PC-9 (cell line): ENCODE measurements at regions not wholly inside any gene's neighbourhood (a gene's known extent, or its start where the extent isn't known, plus 50 kb on each side); places are given as distances from the start of the nearest gene placed in this dataset.

Experiments used
- BruUV-seq: library from RNA; stranded (reverse); fragments of 400-500 nt; replicated peaks from 2 replicates; lab custom pipeline; 2021; lab: Mats Ljungman, UMichigan
- CTCF ChIA-PET: fragments of 300-600 bp; sonication (Branson Sonifier 250); formaldehyde crosslinking; loops from one replicate; lab custom pipeline; 2022; ENCODE audit warnings: antibody characterized with exemption; lab: Charles Lee
- POLR2A ChIA-PET: fragments of 300-600 bp; sonication (Branson Sonifier 250); formaldehyde crosslinking; loops from one replicate; lab custom pipeline; 2022; ENCODE audit warnings: antibody characterized with exemption; ENCODE audit not compliant: unreplicated experiment; lab: Charles Lee
- DNase-seq, 2 experiments: peaks; one replicate each; pipeline versions ENCODE4 v3.0.0 to v3.0.0-alpha.2; 2015 to 2022; ENCODE audit warnings: mixed read lengths in 1 of 2
- H2AFZ ChIP-seq: fragments of 200-600 bp; sonication (generic); 2 replicates; pipeline ENCODE4 v1.8.1; 2017; ENCODE audit warnings: antibody characterized with exemption
- H3F3A ChIP-seq: fragments of 200-600 bp; sonication (generic); 2 replicates; pipeline ENCODE4 v1.8.1; 2017; ENCODE audit warnings: antibody characterized with exemption, mild to moderate bottlenecking, low read depth; ENCODE audit not compliant: insufficient read depth
- H3K27ac ChIP-seq: fragments of 200-600 bp; sonication (generic); 2 replicates; pipeline ENCODE4 v1.6.1; 2016; ENCODE audit warnings: mixed run types
- H3K27me3 ChIP-seq: fragments of 200-600 bp; sonication (generic); 2 replicates; pipeline ENCODE4 v1.6.1; 2016; ENCODE audit warnings: low read depth, mixed run types; ENCODE audit not compliant: insufficient read depth
- H3K36me3 ChIP-seq: fragments of 200-600 bp; sonication (generic); 2 replicates; pipeline ENCODE4 v1.6.1; 2016; ENCODE audit warnings: low read depth, mixed run types
- H3K4me1 ChIP-seq: fragments of 200-600 bp; sonication (generic); replicated peaks from 2 replicates; pipeline ENCODE4 v1.6.1; 2016; ENCODE audit warnings: mixed run types; ENCODE audit not compliant: insufficient read depth
- H3K4me2 ChIP-seq: fragments of 200-600 bp; sonication (generic); 2 replicates; pipeline ENCODE4 v1.6.1; 2017; ENCODE audit warnings: mixed run types
- H3K4me3 ChIP-seq: fragments of 200-600 bp; sonication (generic); 2 replicates; pipeline ENCODE4 v1.6.1; 2016; ENCODE audit warnings: mixed run types
- H3K79me2 ChIP-seq: fragments of 200-600 bp; sonication (generic); 2 replicates; pipeline ENCODE4 v1.6.1; 2017; ENCODE audit warnings: low read depth, mixed run types
- H3K9me2 ChIP-seq: fragments of 200-600 bp; sonication (generic); 2 replicates; pipeline ENCODE4 v1.8.1; 2017; ENCODE audit warnings: mild to moderate bottlenecking; ENCODE audit not compliant: insufficient read depth
- H3K9me3 ChIP-seq: fragments of 200-600 bp; sonication (generic); 2 replicates; pipeline ENCODE4 v1.8.1; 2016; ENCODE audit warnings: low read depth; ENCODE audit not compliant: insufficient read depth
- H4K20me1 ChIP-seq: fragments of 200-600 bp; sonication (generic); 2 replicates; pipeline ENCODE4 v1.8.1; 2017; ENCODE audit not compliant: insufficient read depth
- EZH2 ChIP-seq: fragments of 200-600 bp; sonication (generic); IDR thresholded peaks from 2 replicates; pipeline ENCODE4 v1.8.0; 2017; ENCODE audit warnings: antibody characterized with exemption, low read depth
- intact Hi-C: fragments of 100-400 bp; cut with micrococcal nuclease; formaldehyde crosslinking; loops from one replicate; pipeline ENCODE4 v1.10.0; 2022; ENCODE audit not compliant: unreplicated experiment
- TF ChIP-seq, protein P1 (sequence below): fragments of 200-600 bp; sonication (generic); conservative IDR thresholded peaks from 2 replicates; pipeline ENCODE4 v1.6.1; 2017; ENCODE audit warnings: mixed run types, antibody characterized with exemption, mild to moderate bottlenecking, moderate library complexity

- Histone ChIP-seq H3K9me2 (no peaks in the 10 kb centered on the region), H2AFZ (no peak overlapping the region), H3K27me3 (no peaks in the 10 kb centered on the region), H3F3A (no peaks in the 10 kb centered on the region), H3K4me2 (no peak overlapping the region), H3K4me1 (peaks cover 11% of the 10 kb centered on the region; the same call in 1 of the 2 replicates), H3K4me3 (no peak overlapping the region), H3K36me3 (no peaks in the 10 kb centered on the region), H3K79me2 (no peaks in the 10 kb centered on the region), H4K20me1 (no peaks in the 10 kb centered on the region), H3K9me3 (no peaks in the 10 kb centered on the region; the same call in 1 of the 2 replicates), H3K27ac (no peak overlapping the region)
- no peak for DNase-seq
- BruUV-seq: no TSS peak
- ChIA-PET POLR2A (no interaction called here), CTCF (no interaction called here)
- intact Hi-C loops: no loop called here
- no peak for TF ChIP-seq EZH2
- TF ChIP-seq, protein P1, sequence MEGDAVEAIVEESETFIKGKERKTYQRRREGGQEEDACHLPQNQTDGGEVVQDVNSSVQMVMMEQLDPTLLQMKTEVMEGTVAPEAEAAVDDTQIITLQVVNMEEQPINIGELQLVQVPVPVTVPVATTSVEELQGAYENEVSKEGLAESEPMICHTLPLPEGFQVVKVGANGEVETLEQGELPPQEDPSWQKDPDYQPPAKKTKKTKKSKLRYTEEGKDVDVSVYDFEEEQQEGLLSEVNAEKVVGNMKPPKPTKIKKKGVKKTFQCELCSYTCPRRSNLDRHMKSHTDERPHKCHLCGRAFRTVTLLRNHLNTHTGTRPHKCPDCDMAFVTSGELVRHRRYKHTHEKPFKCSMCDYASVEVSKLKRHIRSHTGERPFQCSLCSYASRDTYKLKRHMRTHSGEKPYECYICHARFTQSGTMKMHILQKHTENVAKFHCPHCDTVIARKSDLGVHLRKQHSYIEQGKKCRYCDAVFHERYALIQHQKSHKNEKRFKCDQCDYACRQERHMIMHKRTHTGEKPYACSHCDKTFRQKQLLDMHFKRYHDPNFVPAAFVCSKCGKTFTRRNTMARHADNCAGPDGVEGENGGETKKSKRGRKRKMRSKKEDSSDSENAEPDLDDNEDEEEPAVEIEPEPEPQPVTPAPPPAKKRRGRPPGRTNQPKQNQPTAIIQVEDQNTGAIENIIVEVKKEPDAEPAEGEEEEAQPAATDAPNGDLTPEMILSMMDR: no peak
Observed at GRCh38 chr7:69411466-69411865, 186.8 kb upstream of the AUTS2 start.

DNA sequence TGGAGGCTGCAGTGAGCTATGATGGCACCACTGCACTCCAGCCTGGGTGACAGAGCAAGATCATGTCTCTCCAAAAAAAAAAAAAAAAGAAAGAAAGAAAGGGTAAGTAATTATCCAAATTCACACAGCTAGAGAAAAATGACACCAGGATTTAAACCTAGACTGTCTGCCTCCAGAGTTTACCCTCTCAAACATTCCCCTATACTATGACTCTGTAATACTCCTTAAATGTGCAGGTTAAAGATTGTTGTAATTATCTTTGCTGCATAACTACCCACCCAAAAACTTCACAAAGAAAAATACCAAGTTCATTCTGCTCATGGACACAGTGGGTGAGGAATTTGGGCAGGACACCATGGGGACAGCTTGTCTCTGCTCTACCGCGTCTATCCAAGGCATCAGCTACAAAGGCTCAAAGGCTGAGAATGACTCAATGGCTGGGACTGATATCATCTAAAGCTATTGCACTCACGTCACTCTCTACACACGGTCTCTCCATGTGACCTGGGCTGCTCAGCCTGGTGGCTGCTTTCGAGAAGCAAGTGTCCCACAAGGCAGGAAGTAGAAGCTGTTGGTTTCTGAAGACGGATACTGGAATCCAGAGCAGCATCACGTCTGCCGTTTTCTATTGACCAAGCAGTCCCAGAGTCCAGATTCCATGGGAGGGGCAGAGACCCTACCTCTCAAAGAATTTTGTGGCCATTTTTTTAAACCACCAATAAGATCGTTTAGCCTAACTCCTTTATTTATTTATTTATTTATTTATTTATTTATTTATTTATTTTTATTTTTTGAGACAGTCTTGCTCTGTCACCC lies 185.7 kb upstream of the AUTS2 start:
- peaks cover 11% of the 10 kb centered on the region; the same call in 1 of the 2 replicates for H3K4me1 ChIP-seq
- no peaks in the 10 kb centered on the region for H4K20me1 ChIP-seq
- no peak overlapping the region for H3K4me3 ChIP-seq
- peak in 1 of 2 experiments; percentile 75 for DNase-seq
- H3K36me3 ChIP-seq: no peaks in the 10 kb centered on the region
- CTCF ChIA-PET: no interaction called here
- intact Hi-C loops: no loop called here
- no peaks in the 10 kb centered on the region for H3K79me2 ChIP-seq
- peak overlapping the region; percentile 47 for H3K4me2 ChIP-seq
- H3F3A ChIP-seq: no peaks in the 10 kb centered on the region
- no peak overlapping the region for H2AFZ ChIP-seq
- no peak overlapping the region for H3K27ac ChIP-seq
- POLR2A ChIA-PET: no interaction called here
- no peaks in the 10 kb centered on the region; the same call in 1 of the 2 replicates for H3K9me3 ChIP-seq
- H3K27me3 ChIP-seq: no peaks in the 10 kb centered on the region
- H3K9me2 ChIP-seq: no peaks in the 10 kb centered on the region
- BruUV-seq: no TSS peak
- TF ChIP-seq EZH2: no peak
- TF ChIP-seq, protein P1: no peak

DNA sequence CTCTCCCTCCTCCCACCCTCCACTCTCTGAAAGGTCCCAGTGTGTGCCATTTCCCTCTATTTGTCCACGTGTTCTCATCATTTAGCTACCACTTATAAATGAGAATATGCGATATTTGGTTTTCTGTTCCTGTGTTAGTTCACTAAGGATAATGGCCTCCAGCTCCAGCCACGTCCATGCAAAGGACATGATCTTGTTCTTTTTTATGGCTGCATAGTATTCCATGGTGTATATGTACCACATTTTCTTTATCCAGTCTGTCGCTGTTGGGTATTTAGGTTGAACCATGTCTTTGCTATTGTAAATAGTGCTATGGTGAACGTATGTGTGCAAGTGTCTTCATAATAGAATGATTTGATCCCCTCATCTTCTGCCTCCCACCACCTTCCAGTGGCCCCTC lies 183.7 kb upstream of the AUTS2 start:
- Histone ChIP-seq H3F3A (no peaks in the 10 kb centered on the region), H3K9me3 (no peaks in the 10 kb centered on the region; the same call in 1 of the 2 replicates), H3K4me2 (no peak overlapping the region), H3K36me3 (no peaks in the 10 kb centered on the region), H2AFZ (no peak overlapping the region), H3K9me2 (no peaks in the 10 kb centered on the region), H3K4me3 (no peak overlapping the region), H3K79me2 (no peaks in the 10 kb centered on the region), H3K27ac (no peak overlapping the region), H4K20me1 (no peaks in the 10 kb centered on the region), H3K27me3 (no peaks in the 10 kb centered on the region), H3K4me1 (peaks cover 11% of the 10 kb centered on the region; the same call in 1 of the 2 replicates)
- DNase-seq: no peak
- no TSS peak for BruUV-seq
- intact Hi-C loops: no loop called here
- CTCF ChIA-PET: no interaction called here
- POLR2A ChIA-PET: no interaction called here
- TF ChIP-seq EZH2: no peak
- TF ChIP-seq, protein P1: no peak
